ENCODE measurements at regions not wholly inside any gene's neighbourhood (a gene's known extent, or its start where the extent isn't known, plus 50 kb on each side); places are given as distances from the start of the nearest gene placed in this dataset.
"Not testable (repeated sequence)": the region's sequence is repeated elsewhere in the genome, so short reads cannot be mapped to it uniquely, and the experiment has no call there.

- ATAC-seq (ENCODE audit: insufficient number of reproducible peaks, low FRiP score, low read depth) (no peak), DNase-seq (ENCODE audit: low spot score) (no peak)
- Histone ChIP-seq H3K27ac (no peak overlapping the region), H3K4me3 (no peak overlapping the region), H3K4me1 (ENCODE audit: control insufficient read depth in 1 of 2, low read depth in 2 of 2) (no peaks in the 10 kb centered on the region), H3K27me3 (replicated peaks; ENCODE audit: insufficient read depth) (no peaks in the 10 kb centered on the region), H3K9me3 (no peaks in the 10 kb centered on the region), H3K36me3 (no peaks in the 10 kb centered on the region)
- TF ChIP-seq, protein P1, sequence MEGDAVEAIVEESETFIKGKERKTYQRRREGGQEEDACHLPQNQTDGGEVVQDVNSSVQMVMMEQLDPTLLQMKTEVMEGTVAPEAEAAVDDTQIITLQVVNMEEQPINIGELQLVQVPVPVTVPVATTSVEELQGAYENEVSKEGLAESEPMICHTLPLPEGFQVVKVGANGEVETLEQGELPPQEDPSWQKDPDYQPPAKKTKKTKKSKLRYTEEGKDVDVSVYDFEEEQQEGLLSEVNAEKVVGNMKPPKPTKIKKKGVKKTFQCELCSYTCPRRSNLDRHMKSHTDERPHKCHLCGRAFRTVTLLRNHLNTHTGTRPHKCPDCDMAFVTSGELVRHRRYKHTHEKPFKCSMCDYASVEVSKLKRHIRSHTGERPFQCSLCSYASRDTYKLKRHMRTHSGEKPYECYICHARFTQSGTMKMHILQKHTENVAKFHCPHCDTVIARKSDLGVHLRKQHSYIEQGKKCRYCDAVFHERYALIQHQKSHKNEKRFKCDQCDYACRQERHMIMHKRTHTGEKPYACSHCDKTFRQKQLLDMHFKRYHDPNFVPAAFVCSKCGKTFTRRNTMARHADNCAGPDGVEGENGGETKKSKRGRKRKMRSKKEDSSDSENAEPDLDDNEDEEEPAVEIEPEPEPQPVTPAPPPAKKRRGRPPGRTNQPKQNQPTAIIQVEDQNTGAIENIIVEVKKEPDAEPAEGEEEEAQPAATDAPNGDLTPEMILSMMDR (IDR thresholded peaks at IDR 0.05): no peak
These were observed 68.5 kb upstream of the GTF3A start for GRCh38 chr13:27355894-27356293.

DNA sequence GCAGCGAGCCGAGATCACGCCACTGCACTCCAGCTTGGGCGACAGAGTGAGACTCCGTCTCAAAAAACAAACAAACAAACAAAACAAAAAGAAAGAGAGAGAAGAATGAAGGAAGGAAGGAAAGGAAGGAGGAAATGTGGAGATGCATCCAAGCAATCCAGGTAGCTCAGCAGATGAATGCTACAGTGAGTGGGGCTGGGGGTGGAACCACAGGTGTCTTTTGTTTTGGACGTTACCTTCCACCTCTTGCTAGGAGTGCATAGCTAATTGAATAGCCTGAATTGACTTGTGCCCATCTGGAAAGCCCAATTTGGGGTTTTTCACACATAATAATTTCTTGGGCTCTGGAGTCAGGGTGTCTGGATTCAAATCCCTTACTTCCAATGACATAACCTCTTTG lies 66.0 kb upstream of the GTF3A start:
- H3K4me1 ChIP-seq (ENCODE audit: control insufficient read depth in 1 of 2, low read depth in 2 of 2): peaks cover 0 to 3% of the 10 kb centered on the region in 2 donors
- H3K27ac ChIP-seq: no peak overlapping the region
- H3K27me3 ChIP-seq (replicated peaks; ENCODE audit: insufficient read depth): no peaks in the 10 kb centered on the region
- H3K36me3 ChIP-seq: no peaks in the 10 kb centered on the region
- H3K9me3 ChIP-seq: no peaks in the 10 kb centered on the region
- no peak overlapping the region for H3K4me3 ChIP-seq
- no peak for DNase-seq (ENCODE audit: low spot score)
- no peak for ATAC-seq (ENCODE audit: insufficient number of reproducible peaks, low FRiP score, low read depth)
- TF ChIP-seq, protein P1 (IDR thresholded peaks at IDR 0.05): no peak

GRCh38 chr13:27359199-27359821 lies 65.1 kb upstream of the GTF3A start:
- H3K36me3 ChIP-seq: no peaks in the 10 kb centered on the region
- H3K27ac ChIP-seq: no peak overlapping the region
- ATAC-seq (ENCODE audit: insufficient number of reproducible peaks, low FRiP score, low read depth) (no peak), DNase-seq (ENCODE audit: low spot score) (no peak)
- H3K9me3 ChIP-seq: no peaks in the 10 kb centered on the region
- no peaks in the 10 kb centered on the region for H3K27me3 ChIP-seq (replicated peaks; ENCODE audit: insufficient read depth)
- no peak overlapping the region for H3K4me3 ChIP-seq
- TF ChIP-seq, protein P1 (IDR thresholded peaks at IDR 0.05): peak; percentile 65
- H3K4me1 ChIP-seq (ENCODE audit: control insufficient read depth in 1 of 2, low read depth in 2 of 2): peaks cover 0 to 3% of the 10 kb centered on the region in 2 donors

DNA sequence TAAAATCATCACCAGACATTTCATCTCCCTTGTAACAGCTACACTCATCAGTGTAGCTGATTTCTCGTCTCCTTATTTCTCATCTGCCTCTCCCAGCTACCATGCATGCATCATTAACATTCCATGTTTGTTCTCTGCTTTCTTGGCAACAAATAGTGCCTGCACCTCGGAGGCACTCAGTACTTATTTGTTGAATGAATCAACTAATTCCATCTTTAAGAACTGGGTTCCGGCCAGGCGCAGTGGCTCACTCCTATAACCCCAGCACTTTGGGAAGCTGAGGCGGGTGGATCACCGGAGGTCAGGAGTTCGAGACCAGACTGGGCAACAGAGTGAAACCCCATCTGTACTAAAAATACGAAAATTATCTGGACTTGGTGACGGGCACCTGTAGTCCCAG lies 63.9 kb upstream of the GTF3A start:
- TF ChIP-seq, protein P1 (IDR thresholded peaks at IDR 0.05): no peak
- Histone ChIP-seq H3K27me3 (replicated peaks; ENCODE audit: insufficient read depth) (no peaks in the 10 kb centered on the region), H3K9me3 (no peaks in the 10 kb centered on the region), H3K4me1 (ENCODE audit: control insufficient read depth in 1 of 2, low read depth in 2 of 2) (peaks cover 0 to 3% of the 10 kb centered on the region in 2 donors), H3K36me3 (no peaks in the 10 kb centered on the region), H3K27ac (no peak overlapping the region), H3K4me3 (no peak overlapping the region)
- ATAC-seq (ENCODE audit: insufficient number of reproducible peaks, low FRiP score, low read depth): no peak
- DNase-seq (ENCODE audit: low spot score): no peak

- TF ChIP-seq, protein P1 (IDR thresholded peaks at IDR 0.05): peak; percentile 83
- Histone ChIP-seq H3K27me3 (replicated peaks; ENCODE audit: insufficient read depth) (no peaks in the 10 kb centered on the region), H3K27ac (no peak overlapping the region), H3K36me3 (no peaks in the 10 kb centered on the region), H3K9me3 (no peaks in the 10 kb centered on the region), H3K4me1 (ENCODE audit: control insufficient read depth in 1 of 2, low read depth in 2 of 2) (peaks cover 0 to 3% of the 10 kb centered on the region in 2 donors), H3K4me3 (peak overlapping the region; percentile 67)
- ATAC-seq (ENCODE audit: insufficient number of reproducible peaks, low FRiP score, low read depth) (peak; percentile 81), DNase-seq (ENCODE audit: low spot score) (peak; percentile 45)
These were observed 62.2 kb upstream of the GTF3A start for GRCh38 chr13:27362064-27362751.

GRCh38 chr13:27363637-27364036 lies 60.8 kb upstream of the GTF3A start:
- H3K36me3 ChIP-seq; H3K27me3 ChIP-seq (replicated peaks; ENCODE audit: insufficient read depth); DNase-seq (ENCODE audit: low spot score); ATAC-seq (ENCODE audit: insufficient number of reproducible peaks, low FRiP score, low read depth); H3K9me3 ChIP-seq; H3K27ac ChIP-seq; H3K4me1 ChIP-seq (ENCODE audit: control insufficient read depth in 1 of 2, low read depth in 2 of 2); H3K4me3 ChIP-seq: not testable (repeated sequence)

Data from thoracic aorta (tissue), 2 donors.